ENCODE measurements at regions not wholly inside any gene's neighbourhood (a gene's known extent, or its start where the extent isn't known, plus 50 kb on each side); places are given as distances from the start of the nearest gene placed in this dataset.

GRCh38 chr10:117431160-117431559 lies 55.9 kb upstream of the PDZD8 start:
- 0 out of 2 replicates have a peak, but pooled peaks have one; percentile 14 for TF ChIP-seq CTCF (conservative IDR thresholded peaks at IDR 0.05; ENCODE audit: low read depth, low read length)
- TF ChIP-seq EZH2 (IDR thresholded peaks at IDR 0.05; ENCODE audit: borderline replicate concordance, low read depth, low read length, poor library complexity, severe bottlenecking), result no peak

All from A673 (cell line).